Caki2 (cell line): ENCODE measurements at regions not wholly inside any gene's neighbourhood (a gene's known extent, or its start where the extent isn't known, plus 50 kb on each side); places are given as distances from the start of the nearest gene placed in this dataset.

Experiments used
- DNase-seq: peaks from one replicate; pipeline ENCODE4 v3.0.0-alpha.2; 2015; ENCODE audit warnings: low read depth
- in situ Hi-C: cut with HindIII; loops from 2 replicates; pipeline ENCODE4 v1.10.0; 2016; ENCODE audit warnings: low sequenced_read_pairs, low pct_unique_long_range_greater_than_20kb, mixed read lengths

DNA sequence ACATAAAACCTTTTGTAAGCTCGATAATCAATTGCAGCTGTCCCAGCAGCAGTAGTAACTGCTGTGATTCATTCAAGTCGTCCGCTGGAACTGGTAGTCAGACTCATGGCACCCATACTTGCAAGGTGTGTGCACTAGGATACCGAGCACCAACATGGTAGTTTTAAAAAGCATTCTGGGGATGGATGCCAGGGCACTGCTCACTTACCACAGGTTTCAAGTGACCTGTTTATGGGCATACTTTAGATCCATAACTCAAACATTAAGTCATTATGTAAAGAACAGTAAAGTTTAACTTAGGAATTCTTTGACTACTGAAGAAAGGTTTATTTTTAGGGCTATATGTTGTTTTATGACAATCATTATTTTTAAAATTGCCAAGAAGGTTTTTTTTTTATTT, 2277.6 kb downstream of the MAT2B start:
- DNase-seq, result no peak
- in situ Hi-C loops, result no loop called here

DNA sequence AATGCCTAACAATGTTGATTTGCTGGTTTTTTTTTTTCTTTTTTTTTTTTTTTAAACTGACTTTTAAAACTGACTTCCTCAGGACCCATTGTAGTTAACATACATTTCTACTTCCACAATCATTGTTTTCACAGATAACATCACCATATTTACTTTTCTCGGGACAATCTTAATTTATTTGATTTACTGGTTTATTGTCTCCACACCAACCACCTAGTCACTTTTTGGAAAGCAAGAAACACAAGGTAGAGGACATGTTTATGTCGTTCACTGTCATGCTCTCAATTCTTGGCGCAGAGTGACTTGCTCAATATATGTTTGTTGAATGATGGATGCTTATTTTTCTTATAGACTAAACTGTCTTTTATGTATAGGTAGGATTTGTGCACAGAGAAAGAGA, 2280.7 kb downstream of the MAT2B start:
- no peak for DNase-seq
- in situ Hi-C loops, result no loop called here

DNA sequence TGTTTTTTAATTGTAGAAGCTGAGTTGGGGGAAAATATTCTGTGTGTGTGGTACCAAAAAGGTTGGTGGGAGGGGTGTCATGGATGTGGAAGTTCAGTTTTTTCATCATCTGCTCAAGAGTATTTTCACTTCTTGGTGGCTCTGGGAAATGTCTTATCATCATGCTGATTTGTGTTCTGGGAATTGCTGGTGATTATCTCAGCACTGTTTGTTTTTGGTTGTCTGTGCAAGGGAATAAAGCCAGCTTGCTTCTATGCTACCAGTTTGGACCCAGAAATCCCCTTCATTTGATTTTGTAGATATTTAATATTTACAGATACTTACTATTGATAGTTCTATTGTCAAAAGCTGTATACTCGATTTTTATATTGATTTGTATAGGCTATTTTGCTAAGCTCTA, 2289.7 kb downstream of the MAT2B start:
- DNase-seq, result no peak
- in situ Hi-C loops, result no loop called here

DNA sequence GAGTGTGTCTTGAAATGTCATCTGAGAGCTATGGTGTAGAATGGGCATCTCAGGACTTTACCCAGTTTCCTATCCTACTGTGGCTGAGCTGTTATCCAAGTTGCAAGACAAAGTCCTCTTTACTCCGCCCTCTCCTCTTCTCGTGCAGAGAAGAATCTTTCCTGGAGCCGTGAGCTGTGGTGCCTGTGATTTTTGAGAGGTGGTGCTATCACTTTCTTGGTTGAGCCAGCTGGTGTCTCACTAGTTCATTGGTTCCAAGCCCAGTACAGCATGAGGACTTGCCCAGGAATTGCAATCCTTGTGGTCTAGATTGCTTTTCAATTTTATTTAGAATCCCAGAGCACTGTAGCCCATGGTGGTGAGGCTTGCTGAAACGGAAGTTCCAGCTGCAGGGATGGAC, 2300.3 kb downstream of the MAT2B start:
- no peak for DNase-seq
- in situ Hi-C loops, result no loop called here

DNA sequence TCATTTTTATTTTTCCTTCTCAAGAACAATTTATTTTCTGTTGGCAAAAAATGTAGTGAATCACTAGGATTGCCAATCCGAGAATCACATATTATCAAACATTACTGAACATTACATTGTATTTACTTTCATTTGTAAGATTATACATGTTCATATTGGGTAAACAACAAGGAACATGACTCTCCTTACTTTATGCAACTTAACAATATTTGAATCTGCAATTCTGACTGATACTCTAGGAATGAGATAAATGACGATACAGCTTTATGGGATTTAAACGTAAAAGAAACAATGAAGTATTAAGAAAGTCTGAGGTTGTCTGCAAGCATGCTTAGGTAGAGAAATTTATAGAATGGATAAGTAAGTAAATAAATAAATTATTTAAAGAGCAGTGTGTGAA, 2302.9 kb downstream of the MAT2B start:
- in situ Hi-C loops, result no loop called here

DNA sequence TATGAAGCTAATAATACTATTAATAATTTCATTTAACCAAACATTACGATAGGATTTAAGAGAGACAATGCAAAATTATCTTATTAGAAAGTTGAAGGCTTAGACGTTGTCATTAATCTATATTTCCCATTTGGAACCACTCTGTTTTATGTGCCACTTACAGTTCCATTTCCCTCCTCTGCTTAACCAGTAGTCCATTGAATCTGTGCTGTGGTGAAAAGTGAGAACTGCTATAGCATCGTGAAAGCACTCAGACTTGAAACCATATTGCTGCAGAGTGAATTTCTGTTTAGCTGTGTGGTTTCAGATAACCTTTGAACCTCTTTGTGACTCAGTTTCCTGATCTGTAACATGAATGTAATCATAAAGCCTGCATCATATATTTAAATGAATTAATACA, 2304.5 kb downstream of the MAT2B start:
- no peak for DNase-seq
- in situ Hi-C loops, result no loop called here

More for the DNA sequence above, 2302.9 kb downstream of the MAT2B start:
- no peak for DNase-seq

DNA sequence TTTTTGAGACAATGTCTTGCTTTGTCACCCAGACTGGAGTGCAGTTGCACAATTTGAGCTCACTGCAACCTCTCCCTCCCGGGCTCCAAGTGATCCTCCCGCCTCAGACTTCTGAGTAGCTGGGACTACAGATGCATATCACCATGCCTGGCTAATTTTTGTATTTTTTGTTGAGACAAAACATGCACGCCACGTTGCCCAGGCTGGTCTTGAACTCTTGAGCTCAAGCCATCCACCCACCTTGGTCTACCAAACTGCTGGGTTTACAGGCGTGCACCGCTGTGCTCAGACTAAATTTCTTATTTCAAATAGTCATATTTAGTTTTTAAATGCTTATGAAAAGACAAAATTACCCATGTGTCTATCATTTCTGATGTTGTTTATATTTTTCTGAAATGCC, 2324.1 kb downstream of the MAT2B start:
- DNase-seq, result no peak
- in situ Hi-C loops, result no loop called here

DNA sequence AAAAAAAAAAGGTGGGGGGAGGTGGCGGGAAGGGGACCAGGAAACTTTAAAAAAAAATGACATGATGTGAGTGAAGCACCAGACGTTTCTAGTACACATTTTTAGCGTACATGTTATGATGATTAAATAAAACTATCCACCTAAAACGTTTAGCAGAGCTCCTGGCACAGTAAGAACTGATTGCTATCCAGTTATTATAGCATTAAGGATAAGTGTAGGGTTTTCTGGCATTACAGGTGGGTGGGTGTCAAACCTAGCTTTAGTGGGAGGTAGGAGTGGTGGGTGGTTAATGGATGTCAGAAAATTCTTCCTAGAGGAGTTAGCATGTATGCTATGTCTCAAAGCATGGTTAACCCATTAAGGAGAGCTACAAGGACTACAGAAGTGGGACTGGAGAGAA, 2329.5 kb downstream of the MAT2B start:
- in situ Hi-C loops, result no loop called here
- no peak for DNase-seq

DNA sequence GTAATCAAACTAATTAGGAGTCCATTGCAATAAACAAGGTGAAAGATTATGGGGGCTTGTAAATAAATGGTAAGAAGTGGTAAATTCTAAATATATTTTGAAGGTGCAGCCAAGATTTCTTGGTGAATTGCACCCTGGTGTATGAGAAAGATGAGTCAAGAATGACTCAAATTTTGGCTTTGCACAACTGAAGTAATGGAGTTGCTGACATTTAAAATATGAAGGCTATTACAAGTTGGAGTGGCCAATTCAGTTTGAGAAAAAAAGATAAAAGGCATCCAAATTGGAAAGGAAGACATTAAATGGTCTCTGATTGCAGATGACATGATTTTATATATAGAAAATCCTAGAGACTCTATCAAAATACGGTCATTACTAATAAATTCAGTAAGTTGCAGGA, 2330.6 kb downstream of the MAT2B start:
- in situ Hi-C loops, result no loop called here
- no peak for DNase-seq

DNA sequence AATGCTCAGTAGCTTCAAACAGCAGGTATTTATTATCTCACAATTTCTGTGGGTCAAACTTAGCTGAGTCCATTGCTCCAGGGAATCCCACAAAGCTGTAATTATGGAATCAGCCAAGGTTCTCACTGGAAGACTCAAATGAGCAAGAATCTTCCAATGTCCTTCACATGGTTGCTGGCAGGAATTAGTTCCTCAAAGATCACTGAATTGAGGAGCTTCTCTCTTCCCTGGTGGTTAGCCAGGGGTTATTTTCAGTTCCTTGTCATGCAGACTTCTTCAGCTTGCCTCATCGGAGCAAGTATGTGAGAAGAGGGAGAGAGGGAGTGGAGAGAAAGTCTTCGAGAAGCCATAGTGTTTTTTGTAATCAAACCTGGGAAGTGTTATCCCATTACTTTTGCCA, 2331.9 kb downstream of the MAT2B start:
- in situ Hi-C loops, result no loop called here

DNA sequence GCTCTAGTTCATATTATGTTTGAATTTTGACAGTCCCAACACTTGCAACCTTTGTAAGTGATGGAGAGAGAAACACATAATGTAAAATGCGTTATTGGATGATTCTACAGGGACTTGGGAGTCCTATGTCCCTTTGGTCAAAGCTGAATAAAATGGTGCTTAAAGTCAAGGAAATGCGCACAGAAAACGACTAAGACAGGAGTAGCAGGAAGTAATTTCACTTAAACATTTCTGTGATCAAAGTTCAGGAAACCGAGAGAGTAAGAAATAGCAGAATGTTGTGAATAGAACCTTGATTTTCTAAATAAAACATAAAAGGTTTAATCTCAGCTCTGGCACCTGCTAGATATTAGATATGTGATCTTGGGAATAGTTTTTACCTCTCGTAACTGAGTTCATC, 2339.2 kb downstream of the MAT2B start:
- no peak for DNase-seq
- in situ Hi-C loops, result no loop called here

More for the DNA sequence above, 2331.9 kb downstream of the MAT2B start:
- DNase-seq, result no peak

DNA sequence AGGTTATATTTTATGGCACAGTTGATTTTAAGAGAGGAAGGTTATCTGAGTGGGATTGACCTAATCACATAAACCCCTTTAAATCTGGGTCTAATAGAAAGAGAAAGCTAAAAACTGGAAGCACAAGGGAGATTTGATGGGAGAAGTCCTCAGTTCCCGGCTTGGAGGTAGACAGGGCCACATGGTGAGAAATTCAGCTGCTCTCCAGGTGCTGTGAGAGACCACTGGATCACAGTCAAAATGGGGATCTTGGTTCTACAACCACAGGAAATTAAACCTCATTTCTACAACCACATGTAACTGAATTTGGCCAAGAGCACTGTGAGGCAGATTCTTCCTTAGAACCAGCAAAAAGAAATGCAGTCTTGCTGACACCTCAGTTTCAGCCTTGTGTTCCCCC, 2352.7 kb downstream of the MAT2B start:
- no peak for DNase-seq
- in situ Hi-C loops, result no loop called here

DNA sequence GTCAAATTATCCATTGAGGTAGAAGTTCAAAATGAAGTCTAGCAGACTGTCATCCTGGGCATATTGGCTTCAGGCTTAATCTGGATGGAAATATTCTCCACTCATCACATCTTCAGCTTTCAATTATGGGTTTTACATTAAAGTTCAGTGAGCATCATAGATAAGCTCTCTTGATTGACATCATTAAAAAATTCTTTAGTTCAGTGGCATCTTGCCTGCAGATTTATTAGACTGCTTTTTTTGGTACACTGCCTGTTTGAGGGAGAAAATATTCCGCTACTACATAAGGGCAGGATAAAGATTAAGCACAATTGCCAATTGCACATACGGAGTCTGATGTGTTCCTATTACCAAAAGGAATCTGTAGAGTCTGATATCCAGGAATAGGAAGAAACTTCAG, 2353.8 kb downstream of the MAT2B start:
- DNase-seq, result no peak
- in situ Hi-C loops, result no loop called here

DNA sequence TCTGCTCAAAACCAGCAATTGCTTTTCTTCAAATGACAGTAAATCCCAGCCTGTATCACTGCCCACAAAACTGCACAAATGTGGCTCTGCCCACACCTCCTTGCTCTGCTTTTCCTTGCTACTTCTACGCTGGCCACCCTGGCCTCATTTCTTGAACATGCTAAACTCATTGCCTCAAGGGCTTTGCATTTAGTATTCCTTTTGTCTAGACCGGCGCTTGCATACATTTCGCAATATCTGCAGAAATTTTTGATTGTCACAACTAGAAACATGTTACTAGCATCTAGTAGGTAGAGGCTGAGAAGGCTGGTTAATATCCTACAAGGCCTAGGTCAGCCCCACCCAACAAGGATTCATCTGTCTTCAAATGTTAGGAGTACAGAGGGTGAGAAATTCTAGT, 2357.8 kb downstream of the MAT2B start:
- in situ Hi-C loops, result no loop called here
- DNase-seq, result no peak

DNA sequence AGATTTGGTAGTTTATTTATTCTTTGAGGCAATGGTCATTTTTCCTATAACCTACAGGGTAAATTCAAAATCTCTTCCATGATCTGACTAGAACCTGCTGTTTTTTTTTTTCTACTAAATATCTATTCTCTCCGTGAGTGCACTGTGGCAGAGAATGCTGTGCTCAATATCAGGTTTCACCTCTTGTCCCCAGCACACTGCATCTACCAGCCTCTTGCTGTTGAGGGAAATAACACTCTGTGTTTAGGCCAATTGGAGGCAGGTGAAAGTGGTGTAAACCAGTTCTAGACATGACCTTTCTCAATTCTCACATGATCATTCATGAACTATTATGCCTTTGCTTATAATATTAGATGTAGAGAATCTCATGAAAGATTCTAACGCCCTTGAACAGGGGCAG, 2365.9 kb downstream of the MAT2B start:
- no peak for DNase-seq
- in situ Hi-C loops, result no loop called here

DNA sequence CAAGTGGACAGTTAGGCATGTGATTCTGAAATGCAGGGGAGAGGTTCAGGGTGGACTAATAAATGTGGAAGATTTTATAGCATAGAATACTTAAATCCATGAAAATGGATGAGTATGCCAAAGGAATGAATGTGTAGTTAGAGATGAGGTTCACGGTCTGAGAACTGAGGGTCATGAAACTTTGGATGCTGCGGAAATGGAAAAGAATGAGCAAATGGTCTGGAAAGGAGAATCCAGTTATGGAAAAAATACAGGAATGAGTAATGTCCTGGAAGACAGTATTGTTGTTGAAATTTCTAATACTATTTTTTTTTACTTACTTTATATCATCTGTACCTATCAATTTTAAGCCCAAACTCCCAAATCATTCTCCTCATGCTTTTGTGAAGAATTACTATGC, 2369.4 kb downstream of the MAT2B start:
- no peak for DNase-seq
- in situ Hi-C loops, result no loop called here

DNA sequence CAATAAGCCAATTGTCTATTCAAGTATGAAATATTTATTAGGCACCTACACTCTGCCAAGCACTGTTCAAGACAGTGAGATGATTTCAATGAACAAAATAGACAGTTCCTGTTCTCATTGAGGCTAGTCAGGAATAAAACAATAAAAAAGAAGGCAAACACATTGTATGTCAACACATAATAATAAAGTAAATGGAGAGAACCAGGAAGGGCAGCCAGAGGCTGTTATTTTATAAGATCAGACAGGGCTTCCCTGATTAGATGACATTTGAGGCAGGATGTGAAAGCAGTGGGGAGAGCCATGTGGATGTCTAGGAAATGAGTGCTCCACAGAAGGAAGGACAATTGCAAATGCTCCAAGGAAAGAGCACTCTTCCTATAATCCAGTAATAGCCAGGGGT, 2371.1 kb downstream of the MAT2B start:
- DNase-seq, result no peak
- in situ Hi-C loops, result no loop called here

DNA sequence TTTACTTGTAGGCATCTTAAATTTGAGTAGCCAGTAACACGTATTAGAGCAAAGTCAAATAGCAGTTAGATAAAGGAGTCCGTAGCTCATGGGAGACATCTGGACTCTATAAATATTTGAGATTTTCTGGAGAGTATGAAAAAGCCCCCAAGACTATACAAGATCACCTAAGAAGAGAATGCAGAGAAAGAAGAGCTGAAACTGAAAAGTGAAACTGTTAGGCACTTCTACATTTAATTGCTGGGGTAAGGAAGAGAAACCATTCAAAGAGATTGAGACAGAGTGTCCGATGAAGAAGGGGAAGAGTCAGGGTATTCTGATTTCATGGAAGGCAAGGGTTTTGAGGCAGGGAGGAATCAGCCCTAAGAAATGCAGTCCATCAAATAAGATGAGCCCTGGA, 2372.1 kb downstream of the MAT2B start:
- in situ Hi-C loops, result no loop called here
- no peak for DNase-seq

DNA sequence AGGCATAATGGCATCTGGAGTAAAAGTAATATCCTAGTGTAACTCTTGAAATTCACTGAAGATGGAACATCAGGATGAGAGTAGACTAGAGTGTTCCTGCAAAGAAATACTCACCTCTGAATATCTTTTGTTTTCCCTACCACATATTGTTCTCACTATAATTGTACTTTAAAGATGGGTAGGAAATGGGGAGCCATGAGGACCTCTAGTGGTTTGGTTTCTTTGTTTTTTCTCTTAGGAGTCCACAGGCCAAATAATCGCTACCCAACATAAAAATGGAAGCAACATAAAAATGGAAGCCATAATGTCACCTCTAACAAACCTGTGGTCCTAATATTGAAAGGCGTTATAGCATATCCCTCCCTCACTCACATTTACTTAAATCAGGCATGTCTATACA, 2375.8 kb downstream of the MAT2B start:
- in situ Hi-C loops, result no loop called here
- DNase-seq, result no peak

DNA sequence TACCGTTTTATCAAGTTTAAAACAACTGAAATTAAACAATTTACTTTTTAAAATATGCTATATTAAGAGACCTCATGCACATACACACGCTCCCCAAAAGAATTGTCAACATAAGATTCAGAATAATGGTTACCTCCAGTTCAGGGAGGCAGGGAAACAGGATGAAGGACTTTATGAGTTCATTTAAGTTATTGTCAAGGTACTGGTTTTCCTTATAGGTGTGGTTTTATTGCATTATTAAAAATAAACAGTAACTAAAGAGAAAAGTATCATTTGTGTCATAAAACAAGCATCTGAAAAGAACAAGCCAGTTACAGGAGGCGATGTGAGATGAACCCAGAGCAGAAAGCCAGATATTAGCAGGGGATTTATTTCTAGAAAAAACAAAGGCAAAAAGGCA, 2376.7 kb downstream of the MAT2B start:
- in situ Hi-C loops, result no loop called here
- no peak for DNase-seq

DNA sequence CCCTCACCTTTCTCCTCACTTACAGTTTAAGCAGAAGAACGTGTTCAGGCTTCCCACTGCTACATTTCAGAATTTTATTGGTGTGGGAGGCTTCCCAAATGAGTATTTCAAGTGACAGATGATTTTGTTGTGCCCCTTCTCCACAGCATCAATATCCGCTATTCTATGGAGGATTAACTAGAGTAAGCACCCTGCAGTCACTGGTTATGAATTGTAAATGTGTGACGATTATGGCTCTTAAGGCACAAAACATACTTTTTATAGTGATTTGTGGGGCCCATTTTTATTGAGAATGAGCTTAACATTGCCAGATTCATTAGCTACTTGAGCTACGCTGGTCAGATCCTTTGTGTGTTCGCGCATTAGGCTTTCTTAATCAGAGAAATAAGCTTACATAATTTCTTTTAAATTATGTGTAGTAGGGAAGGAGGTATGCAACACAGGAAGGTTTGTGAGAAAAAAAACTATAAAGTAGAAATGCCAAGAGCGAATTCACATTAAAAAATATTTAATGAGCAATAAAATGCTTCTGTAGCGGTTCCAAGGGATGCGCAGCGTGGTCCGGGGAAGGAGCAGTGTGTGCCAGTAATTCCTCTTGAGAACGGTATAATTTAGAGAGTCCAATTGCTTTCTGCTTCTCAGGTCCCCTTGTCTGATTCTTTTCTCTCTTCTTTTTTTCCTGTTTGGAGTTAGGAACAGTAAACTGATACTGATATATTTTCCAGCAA, 2380.4 kb downstream of the MAT2B start:
- in situ Hi-C loops, result no loop called here
- no peak for DNase-seq
